ENCODE measurements at regions not wholly inside any gene's neighbourhood (a gene's known extent, or its start where the extent isn't known, plus 50 kb on each side); places are given as distances from the start of the nearest gene placed in this dataset.
"Not testable (repeated sequence)": the region's sequence is repeated elsewhere in the genome, so short reads cannot be mapped to it uniquely, and the experiment has no call there.

DNA sequence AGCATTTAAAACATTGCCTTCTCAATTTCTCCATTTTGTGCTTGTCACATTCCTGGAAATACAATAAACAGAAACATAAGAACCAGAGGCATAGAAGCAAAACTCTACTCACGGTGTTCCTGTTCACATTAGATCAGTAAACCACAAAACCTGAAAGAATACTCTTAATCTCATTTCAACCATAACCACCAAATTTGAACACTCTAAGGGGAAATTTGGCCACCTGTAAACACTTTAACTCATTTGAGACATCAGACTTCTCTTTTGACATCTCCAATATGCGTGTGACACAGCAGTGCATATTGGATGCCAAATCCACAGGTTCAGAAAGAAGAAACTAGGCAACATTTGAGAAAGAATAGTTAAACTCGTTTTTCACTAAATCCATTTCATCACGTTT, 153.8 kb upstream of the IRAK1BP1 start:
- Histone ChIP-seq H3K4me3 (IDR thresholded peaks at IDR 0.05; ENCODE audit: insufficient read depth, low read depth, low read length) (no peak overlapping the region), H3K36me3 (ENCODE audit: insufficient read depth) (no peaks in the 10 kb centered on the region), H3K4me2 (peak overlapping the region; percentile 59), H3K27ac (peak overlapping the region; percentile 24; the same call in 1 of the 2 replicates), H3K27me3 (ENCODE audit: insufficient read depth, low read depth) (no peaks in the 10 kb centered on the region), H3K4me1 (ENCODE audit: low read depth, poor library complexity, severe bottlenecking) (peaks cover 18% of the 10 kb centered on the region), H3K9ac (no peak overlapping the region; the same call in 1 of the 2 replicates), H4K20me1 (ENCODE audit: insufficient read depth) (no peaks in the 10 kb centered on the region), H3K79me2 (ENCODE audit: insufficient read depth, low read depth) (no peaks in the 10 kb centered on the region), H2AFZ (ENCODE audit: low read depth) (peak overlapping the region; percentile 30; the same call in 1 of the 2 replicates)
- TF ChIP-seq, protein P1, sequence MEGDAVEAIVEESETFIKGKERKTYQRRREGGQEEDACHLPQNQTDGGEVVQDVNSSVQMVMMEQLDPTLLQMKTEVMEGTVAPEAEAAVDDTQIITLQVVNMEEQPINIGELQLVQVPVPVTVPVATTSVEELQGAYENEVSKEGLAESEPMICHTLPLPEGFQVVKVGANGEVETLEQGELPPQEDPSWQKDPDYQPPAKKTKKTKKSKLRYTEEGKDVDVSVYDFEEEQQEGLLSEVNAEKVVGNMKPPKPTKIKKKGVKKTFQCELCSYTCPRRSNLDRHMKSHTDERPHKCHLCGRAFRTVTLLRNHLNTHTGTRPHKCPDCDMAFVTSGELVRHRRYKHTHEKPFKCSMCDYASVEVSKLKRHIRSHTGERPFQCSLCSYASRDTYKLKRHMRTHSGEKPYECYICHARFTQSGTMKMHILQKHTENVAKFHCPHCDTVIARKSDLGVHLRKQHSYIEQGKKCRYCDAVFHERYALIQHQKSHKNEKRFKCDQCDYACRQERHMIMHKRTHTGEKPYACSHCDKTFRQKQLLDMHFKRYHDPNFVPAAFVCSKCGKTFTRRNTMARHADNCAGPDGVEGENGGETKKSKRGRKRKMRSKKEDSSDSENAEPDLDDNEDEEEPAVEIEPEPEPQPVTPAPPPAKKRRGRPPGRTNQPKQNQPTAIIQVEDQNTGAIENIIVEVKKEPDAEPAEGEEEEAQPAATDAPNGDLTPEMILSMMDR (conservative IDR thresholded peaks at IDR 0.05; ENCODE audit: low read depth, low read length) = no peak

DNA sequence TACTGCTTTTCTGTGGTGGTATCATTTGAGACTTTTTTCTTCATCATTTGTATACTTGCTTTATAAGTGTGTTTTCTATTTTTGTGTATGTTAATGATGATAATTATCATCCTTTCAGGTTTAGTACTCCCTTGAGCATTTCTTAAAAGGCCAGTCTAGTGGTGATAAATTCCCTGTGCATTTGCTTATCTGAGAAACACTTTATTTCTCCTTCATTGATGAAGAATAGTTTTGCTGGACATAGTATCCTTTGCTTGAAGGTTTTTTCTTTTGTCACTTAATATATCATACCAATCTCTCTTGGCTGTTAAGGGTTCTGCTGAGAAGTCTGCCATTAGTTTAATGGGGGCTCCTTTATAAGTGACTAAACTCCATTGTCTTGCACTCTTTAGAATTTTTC, 123.2 kb upstream of the IRAK1BP1 start:
- no peaks in the 10 kb centered on the region for H3K27me3 ChIP-seq (ENCODE audit: insufficient read depth, low read depth)
- no peaks in the 10 kb centered on the region for H3K36me3 ChIP-seq (ENCODE audit: insufficient read depth)
- H3K9ac ChIP-seq = no peak overlapping the region
- H3K79me2 ChIP-seq (ENCODE audit: insufficient read depth, low read depth) = no peaks in the 10 kb centered on the region
- no peaks in the 10 kb centered on the region for H4K20me1 ChIP-seq (ENCODE audit: insufficient read depth)
- H3K4me3 ChIP-seq (IDR thresholded peaks at IDR 0.05; ENCODE audit: insufficient read depth, low read depth, low read length) = no peak overlapping the region
- no peaks in the 10 kb centered on the region for H3K4me1 ChIP-seq (ENCODE audit: low read depth, poor library complexity, severe bottlenecking)
- TF ChIP-seq, protein P1 (conservative IDR thresholded peaks at IDR 0.05; ENCODE audit: low read depth, low read length) = no peak
- no peak overlapping the region for H2AFZ ChIP-seq (ENCODE audit: low read depth)
- no peak overlapping the region for H3K27ac ChIP-seq
- no peak overlapping the region for H3K4me2 ChIP-seq

GRCh38 chr6:78746457-78746856, 120.9 kb upstream of the IRAK1BP1 start:
- TF ChIP-seq, protein P1 (conservative IDR thresholded peaks at IDR 0.05; ENCODE audit: low read depth, low read length) = no peak
- H4K20me1 ChIP-seq (ENCODE audit: insufficient read depth) = no peaks in the 10 kb centered on the region
- no peaks in the 10 kb centered on the region for H3K27me3 ChIP-seq (ENCODE audit: insufficient read depth, low read depth)
- H3K27ac ChIP-seq = no peak overlapping the region
- H3K79me2 ChIP-seq (ENCODE audit: insufficient read depth, low read depth) = no peaks in the 10 kb centered on the region
- H3K4me2 ChIP-seq = no peak overlapping the region
- H3K4me1 ChIP-seq (ENCODE audit: low read depth, poor library complexity, severe bottlenecking) = no peaks in the 10 kb centered on the region
- no peaks in the 10 kb centered on the region for H3K36me3 ChIP-seq (ENCODE audit: insufficient read depth)
- no peak overlapping the region for H3K4me3 ChIP-seq (IDR thresholded peaks at IDR 0.05; ENCODE audit: insufficient read depth, low read depth, low read length)
- no peak overlapping the region for H2AFZ ChIP-seq (ENCODE audit: low read depth)
- no peak overlapping the region for H3K9ac ChIP-seq

- TF ChIP-seq, protein P1 (conservative IDR thresholded peaks at IDR 0.05; ENCODE audit: low read depth, low read length) = no peak
- Histone ChIP-seq H3K4me3 (IDR thresholded peaks at IDR 0.05; ENCODE audit: insufficient read depth, low read depth, low read length) (no peak overlapping the region), H3K4me2 (no peak overlapping the region), H2AFZ (ENCODE audit: low read depth) (no peak overlapping the region), H4K20me1 (ENCODE audit: insufficient read depth) (no peaks in the 10 kb centered on the region), H3K9ac (no peak overlapping the region), H3K79me2 (ENCODE audit: insufficient read depth, low read depth) (no peaks in the 10 kb centered on the region), H3K4me1 (ENCODE audit: low read depth, poor library complexity, severe bottlenecking) (no peaks in the 10 kb centered on the region), H3K27me3 (ENCODE audit: insufficient read depth, low read depth) (no peaks in the 10 kb centered on the region), H3K27ac (no peak overlapping the region), H3K36me3 (ENCODE audit: insufficient read depth) (no peaks in the 10 kb centered on the region)
Observed at GRCh38 chr6:78749326-78749725, 118.0 kb upstream of the IRAK1BP1 start.

GRCh38 chr6:78758297-78758798, 109.0 kb upstream of the IRAK1BP1 start:
- not testable (repeated sequence) for H3K4me2 ChIP-seq; H3K27me3 ChIP-seq (ENCODE audit: insufficient read depth, low read depth); H3K36me3 ChIP-seq (ENCODE audit: insufficient read depth); H3K27ac ChIP-seq; H2AFZ ChIP-seq (ENCODE audit: low read depth); H3K9ac ChIP-seq; H3K4me3 ChIP-seq (IDR thresholded peaks at IDR 0.05; ENCODE audit: insufficient read depth, low read depth, low read length); H3K79me2 ChIP-seq (ENCODE audit: insufficient read depth, low read depth); H3K4me1 ChIP-seq (ENCODE audit: low read depth, poor library complexity, severe bottlenecking); H4K20me1 ChIP-seq (ENCODE audit: insufficient read depth)

All from KMS-11 (cell line).